Ascending aorta (tissue), 2 donors: ENCODE measurements at regions not wholly inside any gene's neighbourhood (a gene's known extent, or its start where the extent isn't known, plus 50 kb on each side); places are given as distances from the start of the nearest gene placed in this dataset.

ENCODE experiments used
- DNase-seq, 2 donors: peaks; one replicate each; pipeline ENCODE4 v3.0.0-alpha.2; 2019; ENCODE audit warnings: low spot score in 2 of 2
- H3K27ac ChIP-seq, 2 donors: fragments of 200-600 bp; sonication (generic); one replicate each; pipeline ENCODE4 v1.5.1; 2016 to 2017; ENCODE audit warnings: mild to moderate bottlenecking in 1 of 2
- H3K27me3 ChIP-seq: fragments of 200-600 bp; sonication (generic); one replicate; pipeline ENCODE4 v1.5.1; 2017
- H3K36me3 ChIP-seq, 2 donors: fragments of 200-600 bp; sonication (generic); one replicate each; pipeline ENCODE4 v1.5.1; 2016
- H3K4me1 ChIP-seq, 2 donors: fragments of 200-600 bp; sonication (generic); one replicate each; pipeline ENCODE4 v1.5.1; 2016 to 2017; ENCODE audit warnings: mild to moderate bottlenecking in 1 of 2
- H3K4me3 ChIP-seq, 2 donors: fragments of 200-600 bp; sonication (generic); one replicate each; pipeline ENCODE4 v1.5.1; 2016 to 2017; ENCODE audit warnings: mild to moderate bottlenecking in 1 of 2
- H3K9me3 ChIP-seq, 2 donors: fragments of 200-600 bp; sonication (generic); one replicate each; pipeline ENCODE4 v1.5.1; 2016
- intact Hi-C: fragments of 100-400 bp; cut with DNase I; formaldehyde crosslinking; loops from one replicate; pipeline ENCODE4 v1.15.1; 2023
- TF ChIP-seq, protein P1 (sequence below), 3 experiments: fragments of 200-600 bp in 2 of 3; fragments of 450-650 bp in 1 of 3; sonication (generic) in 2 of 3; IDR thresholded peaks; one replicate each; pipeline ENCODE4 v1.5.1; 2016 to 2019; ENCODE audit warnings: antibody characterized with exemption in 3 of 3, mild to moderate bottlenecking in 1 of 3, moderate library complexity in 1 of 3

DNA sequence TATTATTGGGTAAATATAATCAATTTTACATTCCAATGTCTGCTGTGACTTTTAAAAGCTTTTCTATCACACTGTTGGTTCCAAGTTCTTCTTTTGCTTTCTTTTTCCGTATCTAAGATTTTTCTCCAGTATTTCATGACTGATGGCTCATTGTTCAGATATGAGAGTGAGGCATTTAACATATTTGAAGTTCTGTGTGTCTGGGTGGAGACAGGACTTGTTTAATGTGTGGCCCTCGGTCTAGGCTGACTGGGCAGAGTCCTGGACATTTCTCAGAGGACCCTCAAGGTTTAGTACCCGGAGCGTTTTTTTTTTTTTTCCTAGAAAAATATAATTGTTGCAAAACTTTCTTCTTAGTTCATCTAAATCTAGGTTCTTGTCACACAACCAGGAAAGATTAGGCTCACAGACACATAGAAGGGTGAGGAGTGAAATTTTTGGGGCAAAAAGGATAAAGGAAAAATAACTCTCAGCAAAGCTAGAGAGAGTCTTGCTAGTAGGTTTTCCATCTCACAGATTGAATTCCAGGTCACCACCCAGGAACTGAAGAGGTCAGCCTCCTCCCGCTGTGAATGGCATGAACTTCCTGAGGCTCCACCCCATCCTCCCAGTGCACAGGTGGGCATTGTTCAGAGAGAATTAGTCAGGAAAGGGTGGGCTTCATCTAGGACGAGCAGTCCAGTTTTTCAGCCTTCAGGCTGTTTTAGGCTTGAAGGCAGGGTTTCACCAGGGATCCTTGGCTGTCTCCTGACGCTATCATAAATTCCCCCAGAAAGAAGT lies 1002.4 kb upstream of the PCDH9 start:
- no peaks in the 10 kb centered on the region for H3K27me3 ChIP-seq
- no peak for DNase-seq
- no peaks in the 10 kb centered on the region for H3K4me1 ChIP-seq
- no peaks in the 10 kb centered on the region for H3K36me3 ChIP-seq
- no peaks in the 10 kb centered on the region for H3K9me3 ChIP-seq
- TF ChIP-seq, protein P1, sequence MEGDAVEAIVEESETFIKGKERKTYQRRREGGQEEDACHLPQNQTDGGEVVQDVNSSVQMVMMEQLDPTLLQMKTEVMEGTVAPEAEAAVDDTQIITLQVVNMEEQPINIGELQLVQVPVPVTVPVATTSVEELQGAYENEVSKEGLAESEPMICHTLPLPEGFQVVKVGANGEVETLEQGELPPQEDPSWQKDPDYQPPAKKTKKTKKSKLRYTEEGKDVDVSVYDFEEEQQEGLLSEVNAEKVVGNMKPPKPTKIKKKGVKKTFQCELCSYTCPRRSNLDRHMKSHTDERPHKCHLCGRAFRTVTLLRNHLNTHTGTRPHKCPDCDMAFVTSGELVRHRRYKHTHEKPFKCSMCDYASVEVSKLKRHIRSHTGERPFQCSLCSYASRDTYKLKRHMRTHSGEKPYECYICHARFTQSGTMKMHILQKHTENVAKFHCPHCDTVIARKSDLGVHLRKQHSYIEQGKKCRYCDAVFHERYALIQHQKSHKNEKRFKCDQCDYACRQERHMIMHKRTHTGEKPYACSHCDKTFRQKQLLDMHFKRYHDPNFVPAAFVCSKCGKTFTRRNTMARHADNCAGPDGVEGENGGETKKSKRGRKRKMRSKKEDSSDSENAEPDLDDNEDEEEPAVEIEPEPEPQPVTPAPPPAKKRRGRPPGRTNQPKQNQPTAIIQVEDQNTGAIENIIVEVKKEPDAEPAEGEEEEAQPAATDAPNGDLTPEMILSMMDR (IDR thresholded peaks at IDR 0.05), result no peak
- intact Hi-C loops, result no loop called here
- no peak overlapping the region for H3K4me3 ChIP-seq
- H3K27ac ChIP-seq, result no peak overlapping the region

DNA sequence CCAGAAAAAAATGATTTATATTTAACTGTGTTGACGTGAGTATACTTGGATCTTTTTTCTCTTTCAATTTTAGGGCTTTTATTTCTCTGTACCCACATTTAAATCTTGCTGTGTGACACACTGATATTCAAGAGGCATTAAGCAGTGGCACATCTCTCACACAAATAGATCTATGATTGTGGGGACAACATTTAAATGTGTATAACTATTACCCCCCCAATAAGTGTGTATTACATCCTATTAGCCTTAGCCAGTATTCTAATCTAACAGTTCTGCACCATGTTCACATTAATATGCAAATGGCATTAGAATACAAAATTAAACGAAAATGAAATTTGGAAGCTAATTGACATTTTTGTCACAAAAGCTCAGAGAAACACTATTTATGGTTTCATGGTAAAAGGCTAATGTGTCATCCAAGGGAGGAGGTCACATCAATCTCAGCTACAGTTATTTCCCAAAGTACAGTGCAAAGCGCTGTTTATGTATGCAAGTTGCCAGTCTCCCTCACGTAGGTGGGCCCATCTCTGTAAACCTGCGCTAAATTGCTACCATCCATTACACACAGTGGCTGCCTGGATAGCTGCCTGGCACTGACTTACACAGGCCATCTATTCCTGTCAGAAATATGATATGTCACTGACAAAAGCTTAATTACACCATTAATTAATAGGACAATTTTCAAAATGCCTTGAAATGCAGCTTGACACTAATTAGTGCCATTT lies 984.7 kb upstream of the PCDH9 start:
- no peaks in the 10 kb centered on the region for H3K9me3 ChIP-seq
- intact Hi-C loops, result no loop called here
- no peaks in the 10 kb centered on the region for H3K36me3 ChIP-seq
- no peak overlapping the region for H3K4me3 ChIP-seq
- DNase-seq, result no peak
- TF ChIP-seq, protein P1 (IDR thresholded peaks at IDR 0.05), result no peak
- H3K27ac ChIP-seq, result no peak overlapping the region
- no peaks in the 10 kb centered on the region for H3K4me1 ChIP-seq
- H3K27me3 ChIP-seq, result no peaks in the 10 kb centered on the region

DNA sequence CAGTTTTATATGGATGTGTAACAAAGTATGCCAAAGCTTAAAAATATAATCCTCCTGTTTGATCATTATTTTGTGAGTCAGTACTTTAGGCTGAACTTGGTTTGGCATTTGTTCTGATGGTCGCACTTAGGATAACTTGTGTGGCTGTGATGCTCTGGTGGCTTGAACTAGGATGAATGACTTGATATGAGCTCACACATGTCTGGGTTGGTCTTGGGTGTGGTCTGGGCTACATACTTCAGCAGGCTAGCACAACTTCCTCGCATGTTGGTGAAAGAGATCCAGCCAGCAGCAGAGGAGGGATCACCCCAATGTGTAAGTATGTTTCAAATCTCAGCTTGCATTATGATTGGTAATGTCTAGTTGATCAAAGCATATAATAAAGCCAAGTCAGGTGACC lies 969.1 kb upstream of the PCDH9 start:
- Histone ChIP-seq H3K9me3 (no peaks in the 10 kb centered on the region), H3K27ac (no peak overlapping the region), H3K4me1 (no peaks in the 10 kb centered on the region), H3K4me3 (no peak overlapping the region), H3K27me3 (no peaks in the 10 kb centered on the region), H3K36me3 (no peaks in the 10 kb centered on the region)
- DNase-seq, result no peak
- intact Hi-C loops, result no loop called here
- TF ChIP-seq, protein P1 (IDR thresholded peaks at IDR 0.05), result no peak

DNA sequence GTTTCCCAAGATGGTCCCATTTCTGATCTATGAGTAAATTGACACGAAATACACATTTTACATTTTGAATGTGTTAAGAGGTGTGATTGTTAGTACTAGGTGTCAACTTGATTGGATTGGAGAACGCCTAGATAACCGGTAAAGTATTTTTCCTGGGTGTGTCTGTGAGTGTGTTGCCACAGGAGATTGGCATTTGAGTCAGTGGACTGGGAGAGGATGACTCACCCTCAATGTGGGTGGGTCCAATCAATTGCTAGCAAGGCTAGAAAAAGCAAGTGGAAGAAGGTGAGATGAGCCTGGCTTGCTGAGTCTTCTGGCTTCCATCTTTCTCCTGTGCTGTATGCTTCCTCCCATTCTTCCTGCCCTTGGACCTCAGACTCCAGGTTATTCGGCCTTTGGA lies 960.7 kb upstream of the PCDH9 start:
- no peak overlapping the region for H3K27ac ChIP-seq
- TF ChIP-seq, protein P1 (IDR thresholded peaks at IDR 0.05), result no peak
- no peak overlapping the region for H3K4me3 ChIP-seq
- H3K36me3 ChIP-seq, result no peaks in the 10 kb centered on the region
- H3K9me3 ChIP-seq, result no peaks in the 10 kb centered on the region
- no peak for DNase-seq
- intact Hi-C loops, result no loop called here
- H3K4me1 ChIP-seq, result no peaks in the 10 kb centered on the region
- no peaks in the 10 kb centered on the region for H3K27me3 ChIP-seq

DNA sequence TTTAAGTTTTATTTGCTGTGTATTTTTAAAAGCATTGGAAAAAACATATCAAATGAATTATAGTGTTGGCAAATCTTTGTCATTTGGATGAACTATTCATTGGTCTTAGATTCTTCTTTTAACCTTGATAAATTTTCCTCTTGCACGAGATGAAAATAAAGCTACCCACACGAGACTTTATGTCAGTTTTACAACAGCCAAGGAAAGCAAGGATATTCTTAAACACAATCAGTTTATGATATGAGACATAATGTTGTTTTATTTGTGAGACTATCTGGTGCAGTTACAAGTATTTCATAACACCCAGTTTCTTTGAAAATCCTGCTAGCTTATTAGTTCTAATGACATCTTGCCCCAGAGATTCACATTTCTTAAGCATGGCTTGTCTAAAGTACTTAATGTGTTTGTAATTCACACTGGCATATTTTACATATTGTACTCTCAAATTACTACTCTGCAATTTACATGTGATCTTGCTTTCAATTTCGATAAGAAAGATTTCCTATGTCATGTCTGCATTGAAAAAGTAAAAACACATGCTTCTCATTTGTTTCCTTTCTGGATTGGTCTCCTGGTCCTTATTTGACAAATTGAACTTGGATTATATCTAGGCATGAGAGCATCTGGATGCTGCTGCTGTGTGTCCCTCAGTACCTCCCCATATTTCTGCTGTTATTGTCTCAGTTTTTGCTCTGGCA lies 955.5 kb upstream of the PCDH9 start:
- Histone ChIP-seq H3K27me3 (no peaks in the 10 kb centered on the region), H3K4me1 (no peaks in the 10 kb centered on the region), H3K36me3 (no peaks in the 10 kb centered on the region), H3K4me3 (no peak overlapping the region), H3K9me3 (no peaks in the 10 kb centered on the region), H3K27ac (no peak overlapping the region)
- TF ChIP-seq, protein P1 (IDR thresholded peaks at IDR 0.05), result no peak
- DNase-seq, result no peak
- intact Hi-C loops, result no loop called here
